Adipocyte (in vitro differentiated cells): ENCODE measurements at regions not wholly inside any gene's neighbourhood (a gene's known extent, or its start where the extent isn't known, plus 50 kb on each side); places are given as distances from the start of the nearest gene placed in this dataset.

ENCODE experiments used
- DNase-seq: peaks from one replicate; pipeline ENCODE4 v3.0.0-alpha.2; 2015; ENCODE audit warnings: low read depth
- H3K27me3 ChIP-seq: replicated peaks from 2 replicates; pipeline ENCODE4 v1.7.0; 2013; ENCODE audit warnings: mild to moderate bottlenecking, low read length, moderate library complexity; ENCODE audit not compliant: control insufficient read depth, insufficient read depth
- H3K36me3 ChIP-seq: 2 replicates; pipeline ENCODE4 v1.7.0; 2013; ENCODE audit warnings: low read length, mild to moderate bottlenecking, moderate library complexity; ENCODE audit not compliant: control insufficient read depth, insufficient read depth, severe bottlenecking
- H3K4me1 ChIP-seq: 2 replicates; pipeline ENCODE4 v1.7.0; 2013; ENCODE audit warnings: mild to moderate bottlenecking, low read length, moderate library complexity; ENCODE audit not compliant: control insufficient read depth, insufficient read depth
- H3K4me3 ChIP-seq: 2 replicates; pipeline ENCODE4 v1.7.0; 2013; ENCODE audit warnings: mild to moderate bottlenecking, low read length, moderate library complexity
- H3K9ac ChIP-seq: 2 replicates; pipeline ENCODE4 v1.7.0; 2013; ENCODE audit warnings: mild to moderate bottlenecking, low read length, moderate library complexity
- H3K9me3 ChIP-seq: 2 replicates; pipeline ENCODE4 v1.7.0; 2013; ENCODE audit warnings: mild to moderate bottlenecking, low read length, moderate library complexity; ENCODE audit not compliant: control insufficient read depth

DNA sequence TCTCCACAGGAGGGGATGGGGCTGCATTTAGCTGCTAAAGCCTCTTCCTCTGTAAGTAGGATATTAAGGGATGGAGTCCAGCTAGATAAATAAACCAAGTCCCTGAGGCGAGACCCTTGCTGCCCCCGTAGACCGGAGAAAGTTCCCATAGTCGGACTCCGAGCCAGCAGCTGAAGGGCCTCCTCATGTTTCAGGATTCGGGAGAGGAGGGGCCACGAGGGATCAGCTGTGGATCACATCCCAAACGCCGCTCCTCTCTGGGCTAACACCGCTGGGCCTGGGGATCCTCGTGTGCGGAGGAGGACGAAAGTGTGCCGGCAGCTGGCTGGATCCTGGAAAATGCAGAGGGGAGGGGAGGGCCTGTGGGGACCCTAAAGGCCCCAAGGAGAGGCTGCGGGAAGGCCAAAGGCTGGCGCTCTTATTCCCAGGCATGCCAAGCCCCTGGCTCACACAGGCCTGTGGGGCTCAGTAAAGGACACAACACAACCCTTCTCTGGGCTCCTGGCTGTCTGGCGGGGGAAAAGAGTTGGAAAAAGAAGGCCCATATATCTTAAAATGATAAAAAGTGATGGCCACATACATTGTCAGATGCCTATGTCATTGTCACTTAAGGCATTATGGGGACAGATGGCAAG is 82.5 kb upstream of the TMEM72 start:
- Histone ChIP-seq H3K27me3 (no peaks in the 10 kb centered on the region), H3K4me1 (no peaks in the 10 kb centered on the region), H3K4me3 (no peak overlapping the region), H3K9me3 (no peaks in the 10 kb centered on the region), H3K9ac (no peak overlapping the region), H3K36me3 (no peaks in the 10 kb centered on the region)
- no peak for DNase-seq

DNA sequence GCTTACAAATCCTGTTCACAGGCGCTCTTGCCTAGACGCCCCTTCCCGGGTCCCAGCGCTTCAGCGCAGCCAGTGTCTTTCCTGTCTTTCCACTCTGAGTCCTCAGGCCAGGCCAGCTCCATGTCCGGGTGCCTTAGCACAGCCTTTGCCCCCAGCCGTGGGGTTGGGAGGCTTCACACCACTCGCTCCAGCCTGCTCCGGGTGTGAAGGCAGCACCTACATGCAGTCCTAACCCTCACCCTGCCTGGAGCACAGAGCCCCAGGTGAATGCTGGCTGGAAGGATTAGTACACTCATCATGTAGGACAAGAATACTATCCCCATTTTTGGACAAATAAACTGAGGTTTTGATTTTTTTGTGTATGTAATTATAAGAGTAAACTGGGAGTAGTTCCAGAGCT is 81.7 kb upstream of the TMEM72 start:
- Histone ChIP-seq H3K27me3 (no peaks in the 10 kb centered on the region), H3K4me3 (no peak overlapping the region), H3K9ac (no peak overlapping the region), H3K4me1 (no peaks in the 10 kb centered on the region), H3K36me3 (no peaks in the 10 kb centered on the region), H3K9me3 (no peaks in the 10 kb centered on the region)
- no peak for DNase-seq

DNA sequence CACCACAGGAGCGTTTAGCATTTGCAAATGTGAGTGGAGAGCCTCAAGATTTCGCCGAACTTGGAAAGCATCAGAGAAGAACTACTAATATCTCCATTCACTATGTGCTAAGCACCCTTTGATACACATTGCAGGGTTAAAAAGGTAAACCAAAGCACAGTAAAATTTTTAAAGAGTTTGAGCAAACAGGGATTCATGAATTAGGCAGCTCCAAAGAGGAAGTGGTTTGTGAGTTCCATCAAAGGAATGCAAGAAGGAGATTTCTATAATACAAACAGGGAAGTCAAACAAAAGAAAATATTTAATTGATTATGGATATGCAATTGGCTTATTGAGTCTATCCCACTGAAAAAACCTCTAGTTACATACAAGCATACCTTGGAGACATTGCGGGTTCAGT is 81.1 kb upstream of the TMEM72 start:
- Histone ChIP-seq H3K4me3 (no peak overlapping the region), H3K9ac (no peak overlapping the region), H3K36me3 (no peaks in the 10 kb centered on the region), H3K27me3 (no peaks in the 10 kb centered on the region), H3K4me1 (no peaks in the 10 kb centered on the region), H3K9me3 (no peaks in the 10 kb centered on the region)
- peak; percentile 42 for DNase-seq

DNA sequence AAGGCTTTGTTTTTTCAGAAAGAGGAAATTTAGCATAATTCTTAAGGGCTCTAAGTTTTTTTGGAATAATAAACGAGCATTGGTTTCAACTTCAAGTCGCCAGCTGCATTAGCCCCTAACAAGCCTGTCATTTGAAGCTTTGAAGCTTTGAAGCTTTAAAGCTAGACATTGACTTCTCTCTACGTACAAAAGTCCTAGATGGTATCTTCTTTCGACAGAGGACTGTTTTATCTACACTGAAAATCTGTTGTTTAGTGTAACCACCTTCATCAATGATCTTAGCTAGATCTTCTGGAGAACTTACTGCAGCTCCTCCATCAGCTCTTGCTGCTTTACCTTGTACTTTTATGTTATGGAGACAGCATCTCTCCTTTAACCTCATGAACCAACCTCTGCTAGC is 79.6 kb upstream of the TMEM72 start:
- H3K9me3 ChIP-seq, result no peaks in the 10 kb centered on the region
- no peaks in the 10 kb centered on the region for H3K4me1 ChIP-seq
- no peaks in the 10 kb centered on the region for H3K27me3 ChIP-seq
- no peaks in the 10 kb centered on the region for H3K36me3 ChIP-seq
- no peak overlapping the region for H3K4me3 ChIP-seq
- no peak overlapping the region for H3K9ac ChIP-seq
- no peak for DNase-seq

DNA sequence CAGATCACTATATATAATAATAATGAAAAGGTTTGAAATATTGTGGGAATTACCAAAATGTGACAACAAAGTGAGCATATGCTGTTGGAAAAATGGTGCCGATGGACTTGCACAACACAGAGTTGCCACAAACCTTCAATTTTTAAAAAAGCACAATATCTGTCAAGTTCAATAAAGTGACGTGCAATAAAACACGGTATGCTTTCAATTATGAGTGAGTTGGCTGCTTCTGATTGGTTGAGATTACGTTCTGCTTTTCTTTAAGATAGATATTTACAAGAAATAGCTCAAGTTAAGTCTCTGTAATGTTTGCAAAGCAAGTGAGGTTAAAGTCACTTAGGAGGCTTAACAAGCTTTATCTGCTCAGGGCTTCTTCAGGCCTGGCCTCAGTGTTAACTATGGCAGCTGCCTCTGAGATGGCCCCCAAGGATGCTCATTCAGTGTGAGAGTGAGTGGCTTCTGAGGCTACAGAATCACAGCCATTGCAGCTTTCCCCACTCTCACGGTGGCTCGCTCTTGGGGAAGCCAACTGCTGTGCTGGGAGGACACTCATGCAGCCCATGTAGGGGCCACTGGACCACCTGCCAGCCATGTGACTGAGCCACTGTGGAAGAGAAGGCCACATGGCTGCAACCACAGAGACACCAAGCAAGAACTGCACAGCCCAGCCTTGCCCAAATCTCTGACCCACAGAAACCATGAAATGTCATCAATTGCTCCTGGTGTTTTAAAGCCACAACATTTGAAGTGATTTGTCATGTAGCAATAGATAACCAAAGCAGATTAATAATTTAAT is 78.3 kb upstream of the TMEM72 start:
- Histone ChIP-seq H3K9me3 (no peaks in the 10 kb centered on the region), H3K27me3 (no peaks in the 10 kb centered on the region), H3K4me3 (no peak overlapping the region), H3K4me1 (no peaks in the 10 kb centered on the region), H3K9ac (no peak overlapping the region), H3K36me3 (no peaks in the 10 kb centered on the region)
- peak; percentile 77 for DNase-seq

DNA sequence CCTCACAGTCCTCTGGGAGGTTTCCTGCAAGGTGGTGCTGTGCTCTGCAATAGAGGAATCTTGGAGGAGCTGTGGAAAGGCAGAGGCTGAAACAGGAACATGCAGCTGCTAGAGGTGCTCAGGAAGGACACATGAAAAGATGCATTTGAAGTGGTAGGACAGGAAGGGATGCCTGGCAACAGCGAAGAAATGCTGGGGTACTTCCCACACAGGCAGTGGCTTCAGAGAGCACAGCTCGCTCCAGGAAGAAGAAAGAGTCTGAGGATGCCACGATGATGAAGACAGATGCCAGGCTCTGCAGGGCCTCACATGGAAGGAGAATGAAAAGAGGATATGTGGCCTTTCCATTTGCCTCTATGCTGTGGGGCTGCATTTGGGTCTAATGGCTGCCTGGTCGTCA is 77.0 kb upstream of the TMEM72 start:
- no peak for DNase-seq
- no peak overlapping the region for H3K4me3 ChIP-seq
- no peaks in the 10 kb centered on the region for H3K4me1 ChIP-seq

DNA sequence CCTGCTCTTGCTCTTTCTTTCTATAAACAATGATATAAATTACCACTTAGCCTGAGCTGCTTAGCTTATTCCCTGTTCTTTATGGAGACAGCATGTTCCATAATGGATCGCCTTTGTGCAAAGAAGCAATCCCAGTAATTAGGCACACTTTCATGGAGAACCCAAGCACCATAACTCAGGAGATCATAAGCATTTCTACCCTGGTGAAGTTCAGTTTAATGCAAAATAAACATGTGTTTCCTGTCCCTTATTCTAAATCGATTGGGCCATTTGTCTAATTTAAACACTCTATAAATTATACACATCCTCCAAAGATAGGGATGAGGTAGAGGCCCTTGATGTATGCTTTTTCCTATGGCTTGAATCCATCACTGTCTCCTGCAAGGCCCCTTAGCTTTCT is 75.8 kb upstream of the TMEM72 start:
- Histone ChIP-seq H3K9me3 (no peaks in the 10 kb centered on the region), H3K36me3 (no peaks in the 10 kb centered on the region), H3K9ac (no peak overlapping the region), H3K4me3 (no peak overlapping the region), H3K27me3 (no peaks in the 10 kb centered on the region), H3K4me1 (no peaks in the 10 kb centered on the region)
- no peak for DNase-seq

More for the DNA sequence above, 77.0 kb upstream of the TMEM72 start:
- H3K36me3 ChIP-seq, result no peaks in the 10 kb centered on the region
- no peaks in the 10 kb centered on the region for H3K27me3 ChIP-seq
- H3K9ac ChIP-seq, result no peak overlapping the region
- no peaks in the 10 kb centered on the region for H3K9me3 ChIP-seq

DNA sequence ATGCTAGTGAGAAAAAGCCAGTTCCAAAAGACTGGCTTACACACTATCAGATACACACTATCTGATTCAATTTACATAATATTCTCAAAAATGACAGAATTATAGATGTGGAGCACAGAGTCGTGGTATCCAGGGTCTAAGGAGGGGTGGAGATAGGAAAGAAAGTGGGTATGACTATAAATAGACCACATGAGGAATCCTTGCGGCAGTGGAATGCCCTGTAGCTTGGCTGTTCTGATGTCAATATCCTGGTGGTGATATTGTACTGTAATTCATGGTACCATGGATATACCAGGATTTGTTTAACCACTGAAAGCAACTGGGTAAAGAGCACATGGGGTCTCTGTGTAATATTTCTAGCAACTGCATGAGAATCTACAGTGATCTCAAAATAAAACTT is 67.7 kb upstream of the TMEM72 start:
- Histone ChIP-seq H3K27me3 (no peaks in the 10 kb centered on the region), H3K36me3 (no peaks in the 10 kb centered on the region), H3K4me3 (no peak overlapping the region), H3K9ac (no peak overlapping the region), H3K9me3 (peaks cover 3% of the 10 kb centered on the region), H3K4me1 (no peaks in the 10 kb centered on the region)
- DNase-seq, result no peak

DNA sequence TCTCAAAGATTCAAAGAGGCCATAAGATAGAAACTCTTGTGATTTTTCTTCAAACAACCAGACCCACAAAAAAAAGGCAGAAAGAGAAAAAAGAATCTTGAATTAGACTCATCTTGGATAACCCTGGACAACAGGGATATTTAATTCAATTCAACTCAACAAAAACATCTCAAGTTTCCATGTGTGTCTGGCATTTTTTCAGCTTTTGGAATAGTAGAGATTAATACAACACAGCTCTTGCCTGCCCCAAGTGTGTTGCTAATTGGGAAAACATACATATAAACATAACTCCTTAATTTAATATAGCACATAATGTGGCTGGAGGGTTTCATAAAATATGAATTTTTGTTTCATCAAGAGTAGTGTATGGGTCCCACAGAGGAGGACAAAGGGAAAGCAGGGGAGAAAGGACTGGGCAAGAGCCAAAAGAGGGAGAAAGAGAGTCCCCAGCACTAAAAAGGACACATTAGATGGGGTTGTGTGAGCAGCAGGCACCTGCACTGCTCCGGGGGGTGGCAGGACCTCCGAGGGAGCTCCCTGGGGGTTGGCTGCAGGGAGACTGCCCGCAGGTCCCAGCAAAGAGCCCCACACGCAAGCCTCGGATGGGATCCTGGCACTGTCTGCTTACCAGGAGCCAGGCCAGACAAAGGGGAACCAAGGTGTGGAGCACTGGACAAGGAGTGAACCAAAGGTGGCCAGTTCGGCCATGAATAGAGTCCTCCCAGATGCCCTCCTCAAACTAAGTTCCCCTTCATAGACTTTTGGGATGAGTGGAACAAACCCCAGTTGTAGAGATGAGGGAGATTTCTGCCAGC is 65.6 kb upstream of the TMEM72 start:
- peaks cover 10% of the 10 kb centered on the region for H3K9me3 ChIP-seq
- H3K9ac ChIP-seq, result no peak overlapping the region

DNA sequence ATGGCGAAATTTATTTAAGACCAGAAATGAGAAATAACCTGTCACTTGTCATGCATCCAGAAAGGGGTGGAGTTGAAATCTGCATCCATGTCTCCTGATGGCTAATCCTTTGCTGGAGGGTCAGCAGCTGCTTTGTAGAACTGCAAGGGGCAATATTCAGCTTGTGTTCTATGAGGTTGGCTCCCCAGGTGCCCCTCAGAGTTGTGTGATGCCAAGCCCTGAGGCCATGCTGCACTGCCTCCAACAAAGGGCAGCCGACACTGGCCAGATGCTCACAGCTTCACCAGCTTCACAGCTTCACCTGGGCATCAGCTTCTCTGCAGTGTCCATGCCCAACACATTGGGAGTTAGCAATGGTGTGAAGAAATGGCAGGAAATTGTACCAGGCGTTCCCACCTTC is 64.0 kb upstream of the TMEM72 start:
- Histone ChIP-seq H3K9me3 (peaks cover 10% of the 10 kb centered on the region), H3K9ac (no peak overlapping the region), H3K4me1 (no peaks in the 10 kb centered on the region), H3K36me3 (no peaks in the 10 kb centered on the region), H3K4me3 (no peak overlapping the region), H3K27me3 (no peaks in the 10 kb centered on the region)
- DNase-seq, result no peak

More for the DNA sequence above, 65.6 kb upstream of the TMEM72 start:
- DNase-seq, result no peak
- Histone ChIP-seq H3K4me3 (no peak overlapping the region), H3K36me3 (no peaks in the 10 kb centered on the region), H3K27me3 (no peaks in the 10 kb centered on the region), H3K4me1 (no peaks in the 10 kb centered on the region)

DNA sequence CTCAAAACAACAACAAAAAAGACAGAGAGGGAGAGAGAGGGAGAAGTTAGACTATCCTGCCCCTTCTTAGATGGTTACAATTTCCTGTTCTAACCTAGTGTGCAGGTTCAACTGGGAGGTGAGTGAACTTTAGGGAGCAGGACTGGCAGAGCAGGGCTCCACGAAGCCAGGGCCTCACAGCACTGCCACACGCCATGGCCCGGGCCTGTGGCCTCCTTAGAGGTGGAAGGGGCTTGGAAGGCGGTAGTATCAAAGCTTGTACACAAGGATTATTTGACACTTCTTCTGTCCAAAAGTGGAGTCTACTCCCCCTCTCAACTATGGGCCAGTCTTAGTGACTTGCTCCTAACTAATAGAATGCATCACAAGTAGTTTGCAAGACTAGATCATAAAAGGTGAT is 62.9 kb upstream of the TMEM72 start:
- H3K36me3 ChIP-seq, result no peaks in the 10 kb centered on the region
- DNase-seq, result no peak

More for the DNA sequence above, 62.9 kb upstream of the TMEM72 start:
- H3K4me1 ChIP-seq, result no peaks in the 10 kb centered on the region
- H3K9me3 ChIP-seq, result peaks cover 10% of the 10 kb centered on the region
- no peak overlapping the region for H3K9ac ChIP-seq
- H3K4me3 ChIP-seq, result no peak overlapping the region
- no peaks in the 10 kb centered on the region for H3K27me3 ChIP-seq
